Peyer's patch (tissue), 4 donors: ENCODE measurements at regions not wholly inside any gene's neighbourhood (a gene's known extent, or its start where the extent isn't known, plus 50 kb on each side); places are given as distances from the start of the nearest gene placed in this dataset.

ENCODE experiments used
- DNase-seq, 3 donors: peaks; one replicate each; pipeline ENCODE4 v3.0.0-alpha.2; 2017 to 2019
- H3K27ac ChIP-seq, 4 donors: fragments of 200-600 bp; sonication (generic); one replicate each; pipeline ENCODE4 v1.5.1; 2016 to 2019
- H3K27me3 ChIP-seq, 2 donors: fragments of 200-600 bp; sonication (generic); one replicate each; pipeline ENCODE4 v1.5.1; 2019
- H3K36me3 ChIP-seq, 3 donors: fragments of 200-600 bp; sonication (generic); one replicate each; pipeline ENCODE4 v1.5.1; 2016 to 2019
- H3K4me1 ChIP-seq, 4 donors: fragments of 200-600 bp; sonication (generic); one replicate each; pipeline ENCODE4 v1.5.1; 2016 to 2019
- H3K4me3 ChIP-seq, 4 donors: fragments of 200-600 bp; sonication (generic); 1 replicate in 3 of 4; 2 replicates in 1 of 4; pipeline ENCODE4 v1.5.1; 2016 to 2019; ENCODE audit warnings: mild to moderate bottlenecking in 1 of 4
- H3K9me3 ChIP-seq, 4 donors: fragments of 200-600 bp; sonication (generic); one replicate each; pipeline ENCODE4 v1.5.1; 2016 to 2019; ENCODE audit warnings: mild to moderate bottlenecking in 1 of 4
- POLR2A ChIP-seq, 2 donors: fragments of 450-650 bp; IDR thresholded peaks; one replicate each; pipeline ENCODE4 v1.5.1; 2017; ENCODE audit warnings: antibody characterized with exemption in 2 of 2, mild to moderate bottlenecking in 2 of 2, moderate library complexity in 2 of 2
- TF ChIP-seq, protein P1 (sequence below), 6 experiments: fragments of 450-650 bp in 4 of 6; fragments of 200-600 bp in 2 of 6; sonication (generic) in 1 of 6; IDR thresholded peaks; one replicate each; pipeline ENCODE4 v1.5.1; 2017 to 2019; ENCODE audit warnings: antibody characterized with exemption in 6 of 6, mild to moderate bottlenecking in 3 of 6, moderate library complexity in 1 of 6

DNA sequence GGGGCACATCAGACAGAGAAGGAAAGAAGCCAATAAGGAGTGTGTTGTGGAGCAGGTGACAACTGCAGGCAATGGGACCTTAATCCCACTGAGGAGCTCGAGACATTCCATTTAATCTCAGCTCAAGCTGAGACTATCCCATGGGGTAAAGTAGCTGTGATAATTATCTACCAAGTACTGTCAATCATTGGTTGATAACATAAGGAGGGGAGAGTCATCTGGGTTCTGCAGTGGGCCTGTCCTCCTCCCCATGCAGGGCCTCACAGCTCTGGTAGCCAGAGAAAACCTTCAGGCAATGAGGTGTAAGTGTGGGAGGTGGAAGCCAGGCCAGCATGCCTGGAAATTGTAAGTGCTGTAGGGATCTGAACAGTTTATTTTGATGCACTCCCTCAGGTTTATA is 375.0 kb upstream of the ARID1B start:
- Histone ChIP-seq H3K27ac (no peak overlapping the region), H3K4me1 (peaks cover 0 to 1% (median 0%) of the 10 kb centered on the region in 4 donors), H3K27me3 (no peaks in the 10 kb centered on the region), H3K36me3 (no peaks in the 10 kb centered on the region), H3K9me3 (no peaks in the 10 kb centered on the region), H3K4me3 (no peak overlapping the region)
- TF ChIP-seq POLR2A (IDR thresholded peaks at IDR 0.05), result no peak
- TF ChIP-seq, protein P1, sequence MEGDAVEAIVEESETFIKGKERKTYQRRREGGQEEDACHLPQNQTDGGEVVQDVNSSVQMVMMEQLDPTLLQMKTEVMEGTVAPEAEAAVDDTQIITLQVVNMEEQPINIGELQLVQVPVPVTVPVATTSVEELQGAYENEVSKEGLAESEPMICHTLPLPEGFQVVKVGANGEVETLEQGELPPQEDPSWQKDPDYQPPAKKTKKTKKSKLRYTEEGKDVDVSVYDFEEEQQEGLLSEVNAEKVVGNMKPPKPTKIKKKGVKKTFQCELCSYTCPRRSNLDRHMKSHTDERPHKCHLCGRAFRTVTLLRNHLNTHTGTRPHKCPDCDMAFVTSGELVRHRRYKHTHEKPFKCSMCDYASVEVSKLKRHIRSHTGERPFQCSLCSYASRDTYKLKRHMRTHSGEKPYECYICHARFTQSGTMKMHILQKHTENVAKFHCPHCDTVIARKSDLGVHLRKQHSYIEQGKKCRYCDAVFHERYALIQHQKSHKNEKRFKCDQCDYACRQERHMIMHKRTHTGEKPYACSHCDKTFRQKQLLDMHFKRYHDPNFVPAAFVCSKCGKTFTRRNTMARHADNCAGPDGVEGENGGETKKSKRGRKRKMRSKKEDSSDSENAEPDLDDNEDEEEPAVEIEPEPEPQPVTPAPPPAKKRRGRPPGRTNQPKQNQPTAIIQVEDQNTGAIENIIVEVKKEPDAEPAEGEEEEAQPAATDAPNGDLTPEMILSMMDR (IDR thresholded peaks at IDR 0.05), result no peak
- no peak for DNase-seq

DNA sequence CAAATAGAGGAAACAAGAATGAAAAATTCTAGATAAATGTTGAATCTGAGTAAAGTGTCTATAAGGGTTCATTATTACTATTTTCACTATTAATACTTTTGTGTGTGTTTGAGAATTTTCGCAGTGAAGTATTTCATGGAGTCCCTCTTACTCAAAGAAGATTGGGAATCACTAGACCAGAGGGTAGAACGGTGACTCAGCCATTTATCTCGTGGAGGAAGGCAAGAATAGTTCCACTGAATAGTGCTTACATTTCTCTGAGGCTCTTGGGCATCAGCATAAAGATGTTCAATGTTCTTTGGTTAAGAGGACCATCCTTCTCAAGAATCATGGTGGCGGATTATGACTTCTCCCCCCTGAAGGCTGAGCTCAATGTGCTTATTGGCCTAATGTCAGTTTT is 376.7 kb upstream of the ARID1B start:
- H3K27me3 ChIP-seq, result no peaks in the 10 kb centered on the region
- TF ChIP-seq POLR2A (IDR thresholded peaks at IDR 0.05), result no peak
- TF ChIP-seq, protein P1 (IDR thresholded peaks at IDR 0.05), result no peak
- H3K4me1 ChIP-seq, result peaks cover 0 to 3% (median 0%) of the 10 kb centered on the region in 4 donors
- H3K36me3 ChIP-seq, result no peaks in the 10 kb centered on the region
- no peak overlapping the region for H3K4me3 ChIP-seq
- H3K9me3 ChIP-seq, result no peaks in the 10 kb centered on the region
- DNase-seq, result no peak
- H3K27ac ChIP-seq, result no peak overlapping the region

DNA sequence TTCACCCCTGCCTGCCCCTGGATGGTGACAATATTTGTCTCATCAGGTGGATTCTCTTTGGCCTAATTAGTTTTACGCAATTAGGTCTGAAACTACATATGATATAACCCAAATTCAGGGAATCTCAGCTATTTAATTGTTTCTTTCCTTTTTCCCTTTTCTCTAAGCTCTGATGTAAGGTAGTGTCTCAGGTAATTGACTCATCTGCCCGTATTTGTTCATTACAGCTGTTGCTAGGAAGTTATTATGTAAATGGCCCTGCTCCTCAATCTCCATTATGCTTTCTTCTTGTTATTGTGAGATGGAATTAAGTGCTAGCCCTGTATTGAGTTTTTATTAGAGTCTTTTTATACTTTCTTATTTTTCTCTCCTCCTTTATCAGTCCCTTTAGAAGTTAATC is 378.2 kb upstream of the ARID1B start:
- TF ChIP-seq, protein P1 (IDR thresholded peaks at IDR 0.05), result no peak
- TF ChIP-seq POLR2A (IDR thresholded peaks at IDR 0.05), result no peak
- no peaks in the 10 kb centered on the region for H3K36me3 ChIP-seq
- H3K4me3 ChIP-seq, result no peak overlapping the region
- no peak overlapping the region for H3K27ac ChIP-seq
- DNase-seq, result no peak
- no peaks in the 10 kb centered on the region for H3K27me3 ChIP-seq
- H3K9me3 ChIP-seq, result no peaks in the 10 kb centered on the region
- peaks cover 0 to 3% (median 0%) of the 10 kb centered on the region in 4 donors for H3K4me1 ChIP-seq

DNA sequence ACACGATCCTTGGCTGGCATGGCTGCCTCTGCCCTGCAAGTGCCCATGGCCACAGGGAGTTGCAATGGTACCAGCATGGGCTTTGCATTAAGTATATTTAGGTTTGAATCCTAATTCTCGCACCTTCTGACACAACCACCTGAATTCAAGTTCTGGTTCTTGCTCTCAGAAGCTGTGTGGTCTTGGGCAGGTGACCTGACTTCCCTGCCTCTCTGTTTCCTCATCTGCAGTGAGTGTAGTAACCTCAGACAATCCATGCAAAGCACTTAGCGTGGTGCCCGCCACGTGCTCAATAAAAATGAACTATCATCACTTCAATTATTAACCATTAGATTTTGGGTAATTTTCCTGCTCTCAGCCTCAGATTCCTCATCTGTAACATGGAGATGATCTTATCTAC is 378.8 kb upstream of the ARID1B start:
- H3K27ac ChIP-seq, result no peak overlapping the region
- peaks cover 0 to 3% (median 0%) of the 10 kb centered on the region in 4 donors for H3K4me1 ChIP-seq
- no peaks in the 10 kb centered on the region for H3K36me3 ChIP-seq
- H3K4me3 ChIP-seq, result no peak overlapping the region
- no peak for DNase-seq
- TF ChIP-seq, protein P1 (IDR thresholded peaks at IDR 0.05), result no peak
- no peaks in the 10 kb centered on the region for H3K27me3 ChIP-seq
- H3K9me3 ChIP-seq, result no peaks in the 10 kb centered on the region

DNA sequence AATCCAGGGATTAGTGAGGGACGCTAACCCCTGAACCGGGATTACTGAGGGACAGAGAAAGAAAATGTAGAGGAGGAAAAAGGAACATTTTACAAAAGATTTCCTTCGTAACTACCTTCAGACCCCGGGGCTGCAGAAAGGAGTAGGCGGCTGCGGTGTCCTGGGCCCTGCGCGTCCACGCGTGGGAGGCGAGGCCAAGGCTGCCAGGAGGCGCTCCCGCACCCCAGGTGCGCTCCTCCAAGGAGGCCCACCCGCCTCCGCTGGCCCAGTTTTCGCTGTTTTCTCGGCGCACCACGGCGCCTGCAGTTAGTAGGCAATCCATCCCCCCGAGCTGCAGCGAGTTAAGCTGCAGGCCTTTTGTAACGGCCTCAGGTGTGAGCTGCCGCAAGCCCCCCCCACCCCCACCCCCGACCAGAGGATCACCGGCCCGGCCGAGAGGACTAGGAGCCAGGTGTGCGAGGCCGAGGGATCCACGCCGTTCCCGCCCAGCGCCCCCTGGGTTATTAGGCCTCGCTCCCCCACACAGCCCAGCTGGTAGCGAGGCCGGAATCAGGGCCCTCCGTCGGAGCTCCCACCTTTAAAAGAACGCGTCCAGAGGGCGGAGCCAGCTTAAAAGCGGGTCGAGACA is 380.3 kb upstream of the ARID1B start:
- TF ChIP-seq POLR2A (IDR thresholded peaks at IDR 0.05), result no peak
- TF ChIP-seq, protein P1 (IDR thresholded peaks at IDR 0.05), result no peak
- Histone ChIP-seq H3K27ac (peak overlapping the region in 2 of 4 donors; percentile 60 to 79), H3K4me1 (peaks cover 0 to 3% (median 0%) of the 10 kb centered on the region in 4 donors), H3K36me3 (no peaks in the 10 kb centered on the region), H3K27me3 (no peaks in the 10 kb centered on the region), H3K4me3 (peak overlapping the region in 1 of 4 donors; percentile 29), H3K9me3 (no peaks in the 10 kb centered on the region)
- peak in 2 of 3 donors; percentile 42 to 49 for DNase-seq
